ENCODE measurements at regions not wholly inside any gene's neighbourhood (a gene's known extent, or its start where the extent isn't known, plus 50 kb on each side); places are given as distances from the start of the nearest gene placed in this dataset.

DNA sequence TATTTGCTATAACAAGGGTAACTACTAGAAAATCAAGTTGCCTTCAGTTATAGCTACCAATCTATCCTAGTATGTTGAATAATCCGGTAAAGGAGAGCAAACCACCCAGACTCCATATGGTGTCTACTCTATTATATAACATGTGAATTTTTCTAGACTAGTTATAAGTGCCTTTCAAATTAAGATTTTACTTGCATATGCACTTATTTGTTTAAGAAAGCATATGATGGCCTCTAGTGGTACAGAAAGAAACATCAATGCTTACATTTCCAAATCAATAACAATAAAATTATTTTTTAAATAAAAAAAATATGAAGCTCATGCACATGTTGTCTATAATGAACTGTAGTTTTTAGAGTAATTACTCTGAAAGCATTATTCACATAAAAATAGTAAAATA is 1516.4 kb upstream of the PABPC4L start:
- peak; percentile 6 for DNase-seq (ENCODE audit: low spot score)

- no peak for DNase-seq (ENCODE audit: low spot score)
Measured at GRCh38 chr4:135705343-135705742, 1503.8 kb upstream of the PABPC4L start.

GRCh38 chr4:135694066-135694465 is 1492.5 kb upstream of the PABPC4L start:
- no peak for DNase-seq (ENCODE audit: low spot score)

GRCh38 chr4:135684001-135684400 is 1482.4 kb upstream of the PABPC4L start:
- no peak for DNase-seq (ENCODE audit: low spot score)

- peak; percentile 83 for DNase-seq (ENCODE audit: low spot score)
Measured at GRCh38 chr4:135672202-135672601, 1470.6 kb upstream of the PABPC4L start.

DNA sequence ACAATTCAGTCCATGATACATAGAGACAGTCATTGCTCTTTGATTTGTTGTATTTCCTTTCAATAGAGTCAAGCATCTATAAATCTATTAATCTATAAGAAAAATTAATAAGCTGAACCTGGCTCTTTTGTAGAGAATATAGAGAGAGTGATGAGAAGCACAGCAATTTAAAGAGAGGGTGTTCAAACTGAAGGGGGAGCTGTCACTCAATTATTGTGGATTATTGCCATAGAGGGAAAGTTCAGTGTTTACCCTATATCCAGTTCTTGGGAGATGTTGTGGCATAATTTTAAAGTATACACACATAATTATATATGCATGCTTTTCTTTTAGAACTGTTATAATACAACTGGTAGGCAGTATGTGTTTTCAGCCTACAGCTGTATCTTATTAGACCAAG is 1469.0 kb upstream of the PABPC4L start:
- DNase-seq (ENCODE audit: low spot score), result no peak

All from umbilical cord (tissue), 1 donor.